IPS DF 4.7 (cell line): ENCODE measurements at regions not wholly inside any gene's neighbourhood (a gene's known extent, or its start where the extent isn't known, plus 50 kb on each side); places are given as distances from the start of the nearest gene placed in this dataset.

Experiments
- DNase-seq: peaks from one replicate; pipeline ENCODE4 v3.0.0-alpha.2; 2013; ENCODE audit warnings: low spot score; ENCODE audit errors: extremely low read depth

GRCh38 chr2:220273082-220273481 lies 645.7 kb downstream of the SLC4A3 start:
- no peak for DNase-seq

DNA sequence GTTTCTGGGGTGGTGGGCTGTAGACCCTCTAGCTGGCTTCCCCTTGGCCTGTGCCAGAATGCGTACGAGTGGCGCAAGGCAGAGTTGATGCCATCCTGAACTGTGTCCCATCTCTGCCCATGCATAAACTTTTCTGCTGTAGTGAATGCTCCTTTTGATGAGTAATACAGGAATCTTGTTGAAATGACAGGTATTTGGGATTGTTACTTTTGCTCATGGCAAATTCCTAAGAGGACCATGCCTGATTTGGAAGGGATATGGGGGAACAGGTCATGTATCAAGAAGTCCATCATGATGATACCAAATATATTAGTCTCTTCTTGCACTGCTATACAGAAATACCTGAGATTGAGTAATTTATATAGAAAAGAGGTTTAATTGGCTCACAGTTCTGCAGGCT lies 648.0 kb downstream of the SLC4A3 start:
- no peak for DNase-seq

DNA sequence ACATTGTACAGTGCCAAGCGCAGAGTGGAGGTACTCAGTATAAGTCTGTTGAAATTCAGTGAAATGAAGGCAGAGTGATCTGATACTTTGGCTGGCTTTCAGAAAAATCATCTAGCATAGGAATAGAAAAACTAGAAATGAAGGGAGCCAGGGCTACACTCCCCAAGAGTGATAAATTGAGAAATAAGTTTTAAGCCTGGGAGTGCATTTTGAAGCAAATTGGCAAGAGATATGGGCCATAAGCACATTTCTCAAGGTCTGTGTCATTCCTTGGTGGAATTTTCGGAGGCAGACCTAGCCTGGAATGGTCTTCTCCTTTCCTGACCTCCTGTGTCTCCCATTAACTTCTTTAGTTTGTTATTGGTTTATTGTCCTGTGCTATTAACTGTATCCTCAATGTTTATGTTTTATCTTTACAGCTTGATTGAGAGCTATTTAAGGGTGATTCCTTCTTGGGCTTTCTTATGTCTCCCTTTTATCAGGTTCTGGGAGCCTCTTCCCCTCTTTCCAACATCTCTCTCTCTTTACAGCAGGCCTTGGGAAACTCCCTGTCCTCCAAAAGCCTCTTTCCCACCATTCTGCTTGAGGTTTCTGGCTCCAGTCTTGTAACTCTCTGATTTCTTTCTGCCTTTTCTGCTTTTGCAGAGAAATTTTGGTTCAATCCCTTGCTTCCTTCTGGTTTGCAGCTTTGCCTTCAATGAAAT lies 649.5 kb downstream of the SLC4A3 start:
- DNase-seq = no peak

GRCh38 chr2:220277445-220277975 lies 650.1 kb downstream of the SLC4A3 start:
- DNase-seq = no peak

GRCh38 chr2:220278022-220278421 lies 650.6 kb downstream of the SLC4A3 start:
- no peak for DNase-seq

DNA sequence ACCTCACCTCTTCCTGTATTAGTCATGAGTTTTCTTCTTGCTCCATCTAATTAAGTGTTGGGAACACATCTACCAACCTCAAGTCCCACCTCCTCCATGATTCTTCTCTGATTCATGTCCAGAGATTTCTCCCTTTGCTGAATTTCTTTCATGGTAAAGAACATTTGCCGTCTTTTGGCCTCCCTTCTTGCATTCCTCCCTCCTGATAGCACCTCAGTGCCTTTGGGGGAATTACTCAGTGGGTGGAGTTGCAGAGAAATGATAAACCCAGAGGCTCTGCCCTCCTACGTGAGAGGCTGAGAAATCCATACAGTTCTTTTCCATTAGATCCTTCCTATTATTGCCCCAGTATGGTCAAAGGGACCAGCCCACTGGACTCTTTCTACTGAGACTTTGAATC lies 651.9 kb downstream of the SLC4A3 start:
- DNase-seq = no peak

DNA sequence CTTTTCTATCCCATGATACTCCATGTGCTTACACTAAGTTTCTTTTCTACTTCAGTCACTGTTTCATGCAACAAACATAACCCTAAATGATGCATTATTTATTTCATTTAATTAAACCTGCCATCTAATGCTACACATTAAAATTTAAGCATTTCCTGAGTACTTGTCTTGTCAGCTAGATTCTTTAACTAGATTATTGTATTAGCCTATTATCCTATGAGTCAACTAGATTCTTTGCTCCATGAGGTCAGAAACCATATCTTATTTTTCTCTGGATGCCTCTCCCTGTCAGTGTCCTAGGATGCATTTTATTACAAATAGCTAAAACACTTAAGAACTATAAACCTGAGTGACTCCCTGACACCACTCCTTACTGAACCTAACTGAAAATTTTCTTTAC lies 652.4 kb downstream of the SLC4A3 start:
- DNase-seq = no peak

GRCh38 chr2:220280736-220281135 lies 653.3 kb downstream of the SLC4A3 start:
- DNase-seq = no peak

- DNase-seq = no peak
Measured at GRCh38 chr2:220281771-220282170, 654.3 kb downstream of the SLC4A3 start.

DNA sequence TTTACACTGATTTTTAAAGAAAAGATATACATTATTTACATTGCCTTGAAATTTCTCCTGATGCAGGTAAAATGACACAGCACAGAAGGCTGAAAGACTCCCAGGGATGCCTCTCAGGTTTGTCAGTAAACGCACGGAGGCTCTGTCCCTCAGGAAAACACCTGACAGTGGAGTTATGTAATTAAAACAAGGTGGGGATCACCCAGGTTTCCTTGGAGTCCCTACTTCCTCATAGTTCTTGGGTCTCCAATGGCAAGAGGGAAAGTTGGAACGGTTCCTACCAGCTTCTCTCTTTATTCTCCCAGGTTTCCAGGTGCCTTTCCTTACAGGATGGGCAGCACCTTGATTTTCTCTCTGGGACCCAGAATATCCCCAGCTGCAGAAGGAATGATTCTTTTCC lies 654.8 kb downstream of the SLC4A3 start:
- no peak for DNase-seq

DNA sequence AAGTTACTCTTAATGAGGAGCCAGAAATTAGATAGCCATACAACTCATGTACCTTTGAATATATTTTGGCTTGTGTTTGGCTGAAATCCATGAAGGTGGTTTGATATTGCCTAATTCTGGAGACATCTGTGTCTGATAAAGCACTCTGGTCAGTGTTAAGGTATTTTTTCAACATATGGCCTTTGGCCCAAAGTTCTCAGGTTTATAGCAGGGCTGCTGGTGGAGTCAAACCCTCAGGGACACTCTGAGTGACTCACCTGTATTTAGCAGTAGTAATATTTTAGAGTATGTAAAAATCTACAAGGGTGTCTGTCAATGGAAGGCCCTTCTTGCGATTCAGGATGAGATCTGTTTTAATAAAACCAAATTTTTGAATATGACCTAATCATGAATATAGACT lies 666.5 kb downstream of the SLC4A3 start:
- no peak for DNase-seq

GRCh38 chr2:220296174-220296573 lies 668.7 kb downstream of the SLC4A3 start:
- no peak for DNase-seq

DNA sequence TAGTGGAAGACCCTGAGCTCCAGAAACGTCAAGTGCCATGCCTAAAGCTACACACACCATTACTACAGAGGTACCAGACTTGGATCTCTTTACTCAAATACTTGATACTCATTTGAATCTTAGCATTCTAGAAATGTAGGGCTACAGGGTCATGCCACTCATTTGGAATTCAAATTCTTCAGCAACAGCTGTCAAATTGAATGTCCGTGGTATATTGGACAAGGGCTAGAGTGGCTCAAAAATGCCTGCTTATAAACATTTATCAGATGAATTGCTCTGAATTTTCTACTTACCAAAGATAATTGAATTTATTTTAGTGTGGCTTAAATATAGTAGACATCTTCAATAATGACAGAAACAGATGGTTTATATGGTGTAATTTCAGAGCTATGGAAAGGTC lies 669.7 kb downstream of the SLC4A3 start:
- no peak for DNase-seq

- no peak for DNase-seq
Measured at GRCh38 chr2:220300806-220301205, 673.4 kb downstream of the SLC4A3 start.

GRCh38 chr2:220302756-220303155 lies 675.3 kb downstream of the SLC4A3 start:
- DNase-seq = no peak

DNA sequence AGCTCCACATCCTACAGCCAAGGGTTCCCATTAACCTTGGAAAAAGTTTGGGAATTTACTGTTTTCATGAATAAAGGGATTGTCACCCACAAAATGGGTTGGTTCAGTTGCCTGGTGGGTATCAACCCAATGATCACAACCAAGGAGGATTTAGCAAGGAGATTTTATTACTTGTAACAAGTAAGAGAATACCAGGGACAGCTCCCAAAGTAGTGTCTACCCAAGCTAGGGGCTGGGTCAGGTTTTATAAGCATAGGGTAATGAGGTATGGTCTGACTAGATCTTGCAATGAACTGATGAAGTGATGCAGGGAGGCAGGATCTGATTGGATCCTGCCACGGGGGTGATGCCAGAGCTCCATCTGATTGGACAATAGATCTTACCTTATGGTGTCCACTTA lies 681.8 kb downstream of the SLC4A3 start:
- DNase-seq = no peak

DNA sequence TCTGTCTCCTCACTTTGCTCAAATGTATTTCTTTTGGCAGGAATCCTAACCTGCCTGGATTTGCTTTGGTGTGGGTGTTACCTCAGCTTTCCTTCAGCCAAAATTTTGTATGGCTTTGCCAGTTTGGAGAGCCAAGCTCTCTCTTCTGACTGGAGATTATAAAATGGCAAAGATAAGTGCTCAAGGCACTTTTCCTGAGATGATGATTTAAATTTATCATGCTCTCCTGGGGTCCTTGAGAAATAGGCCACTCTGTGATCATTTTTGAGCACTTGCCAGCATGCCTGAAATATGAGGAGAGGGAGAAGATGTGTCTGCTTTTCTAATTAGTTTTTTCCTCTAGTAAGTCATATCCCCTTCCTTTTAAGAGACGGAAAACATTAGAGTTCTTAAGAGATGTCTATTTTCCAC lies 683.0 kb downstream of the SLC4A3 start:
- DNase-seq = no peak

GRCh38 chr2:220315098-220315823 lies 687.8 kb downstream of the SLC4A3 start:
- DNase-seq = no peak

DNA sequence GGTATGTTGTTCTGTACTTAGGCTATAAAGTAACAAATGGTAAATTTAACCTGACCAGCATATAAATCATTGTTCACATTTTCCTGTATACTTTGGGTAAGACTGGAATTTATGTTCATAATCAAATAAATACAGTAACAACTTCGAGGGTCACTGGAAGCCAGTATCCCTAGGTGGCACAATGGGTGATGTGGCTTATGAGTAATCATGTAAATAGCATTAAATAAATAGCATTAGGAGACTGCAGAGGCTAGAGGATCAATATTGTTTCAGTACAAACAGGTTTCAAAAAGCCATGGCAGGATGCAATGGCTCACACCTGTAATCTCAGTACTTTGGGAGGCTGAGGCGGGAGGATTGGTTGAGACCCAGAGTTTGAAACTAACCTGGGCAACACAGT lies 690.6 kb downstream of the SLC4A3 start:
- DNase-seq = no peak

- DNase-seq = no peak
Measured at GRCh38 chr2:220318508-220318907, 691.1 kb downstream of the SLC4A3 start.

- DNase-seq = no peak
Measured at GRCh38 chr2:220320326-220320725, 692.9 kb downstream of the SLC4A3 start.

- DNase-seq = no peak
Measured at GRCh38 chr2:220332886-220333285, 705.5 kb downstream of the SLC4A3 start.

DNA sequence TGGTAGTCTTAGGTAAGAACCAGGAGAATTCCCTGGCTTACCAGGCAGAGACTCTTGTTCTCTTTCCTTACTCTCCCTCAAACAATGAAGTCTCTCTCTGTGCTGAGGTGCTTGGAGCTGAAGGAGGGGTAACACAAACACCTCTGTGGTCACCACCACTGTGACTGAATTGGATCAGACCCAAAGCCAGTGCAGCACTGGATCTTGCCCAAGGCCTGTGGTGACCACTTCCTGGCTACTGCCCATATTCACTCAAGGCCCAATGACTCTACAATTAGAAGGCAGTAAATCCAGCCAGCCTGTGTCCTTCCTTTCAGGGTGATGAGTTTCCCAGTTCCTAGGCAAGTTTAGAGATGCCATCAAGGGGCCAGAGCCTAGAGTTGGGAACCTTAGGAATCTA lies 706.8 kb downstream of the SLC4A3 start:
- DNase-seq = no peak
